ENCODE measurements at regions not wholly inside any gene's neighbourhood (a gene's known extent, or its start where the extent isn't known, plus 50 kb on each side); places are given as distances from the start of the nearest gene placed in this dataset.

- TF ChIP-seq ZNF462 (CRISPR knock-in tag; IDR thresholded peaks at IDR 0.05) (no peak), ETS1 (IDR thresholded peaks at IDR 0.05) (no peak), EZH2phosphoT487 (IDR thresholded peaks at IDR 0.05; ENCODE audit: unreplicated experiment) (no peak)
Measured at GRCh38 chr7:142451296-142451695, 193.4 kb upstream of the PRSS58 start (continued).

GRCh38 chr7:142450695-142451094 lies 192.8 kb upstream of the PRSS58 start:
- Histone ChIP-seq H3K27me3 (ENCODE audit: insufficient read depth) (no peaks in the 10 kb centered on the region), H2AFZ (no peak overlapping the region), H3K4me1 (ENCODE audit: insufficient read depth) (no peaks in the 10 kb centered on the region; the same call in 1 of the 2 replicates), H3K4me3 (no peak overlapping the region), H3F3A (replicated peaks; ENCODE audit: low read depth) (no peaks in the 10 kb centered on the region), H3K4me2 (no peak overlapping the region), H4K20me1 (replicated peaks; ENCODE audit: insufficient read depth) (no peaks in the 10 kb centered on the region), H3K27ac (ENCODE audit: low read depth) (no peak overlapping the region), H3K36me3 (ENCODE audit: insufficient read depth) (no peaks in the 10 kb centered on the region), H3K79me2 (replicated peaks; ENCODE audit: insufficient read depth) (no peaks in the 10 kb centered on the region), H3K9me2 (ENCODE audit: insufficient read depth) (no peaks in the 10 kb centered on the region)
- H3K36me3 Mint-ChIP-seq (ENCODE audit: low read depth): no peaks in the 10 kb centered on the region
- no peak overlapping the region for H3K4me3 Mint-ChIP-seq
- DNase-seq (ENCODE audit: low spot score): no peak
- peaks cover 2% of the 10 kb centered on the region for H3K27me3 Mint-ChIP-seq (ENCODE audit: insufficient read depth, low read depth, poor library complexity)
- no peak overlapping the region for H3K27ac Mint-ChIP-seq
- TF ChIP-seq NANOG (IDR thresholded peaks at IDR 0.05; ENCODE audit: borderline replicate concordance): no peak
- TF ChIP-seq EZH2phosphoT487 (IDR thresholded peaks at IDR 0.05; ENCODE audit: unreplicated experiment): no peak
- no peak for TF ChIP-seq STAT1 (IDR thresholded peaks at IDR 0.05; ENCODE audit: unreplicated experiment)
- no peak for TF ChIP-seq POLR2AphosphoS5 (IDR thresholded peaks at IDR 0.05; ENCODE audit: low read depth)
- no peak for TF ChIP-seq ZNF114 (CRISPR knock-in tag; IDR thresholded peaks at IDR 0.05)
- TF ChIP-seq EZH2 (IDR thresholded peaks at IDR 0.05; ENCODE audit: low read depth, unreplicated experiment): no peak
- TF ChIP-seq JUNB (IDR thresholded peaks at IDR 0.05; ENCODE audit: unreplicated experiment): no peak
- TF ChIP-seq ZNF331 (CRISPR knock-in tag; IDR thresholded peaks at IDR 0.05; ENCODE audit: low read depth): no peak
- H3K9me3 Mint-ChIP-seq: no peaks in the 10 kb centered on the region
- peaks cover 3% of the 10 kb centered on the region; the same call in 2 of the 3 replicates for H3K4me1 Mint-ChIP-seq
- no peak for ATAC-seq

Measured in GM23338 (cell line).